GM12873 (cell line): ENCODE measurements at regions not wholly inside any gene's neighbourhood (a gene's known extent, or its start where the extent isn't known, plus 50 kb on each side); places are given as distances from the start of the nearest gene placed in this dataset.

Source experiments
- CTCF ChIP-seq: IDR thresholded peaks from 2 replicates; pipeline ENCODE4 v1.5.1; 2012; ENCODE audit warnings: low read depth, mild to moderate bottlenecking, moderate library complexity, low read length, control low read depth; ENCODE audit not compliant: insufficient read depth; ENCODE audit errors: missing control alignments

DNA sequence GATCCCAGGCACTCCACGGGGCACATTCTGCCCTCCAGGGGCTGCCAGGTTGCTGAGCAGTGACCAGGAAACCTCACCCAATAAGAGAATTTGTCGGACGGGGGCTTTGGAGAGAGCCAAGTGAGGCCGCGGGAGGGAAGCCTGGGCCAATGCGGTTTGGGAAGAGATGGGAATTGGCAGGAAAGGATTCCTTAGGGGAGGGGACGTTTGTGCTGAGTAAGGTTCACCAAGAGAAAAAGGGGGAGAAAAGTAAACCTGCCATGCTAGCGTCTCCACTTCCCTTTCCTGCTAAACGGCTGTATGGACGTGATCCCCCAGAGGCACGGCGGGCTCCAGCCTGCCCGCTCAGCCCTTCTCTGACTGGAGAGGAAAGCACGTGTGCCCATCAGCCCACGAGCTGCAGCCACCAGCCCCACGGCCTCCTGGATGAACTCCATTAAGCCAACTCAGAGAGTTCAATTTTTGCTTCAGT, 194.4 kb upstream of the ID2 start:
- TF ChIP-seq CTCF, result no peak

GRCh38 chr2:8488001-8488738, 193.7 kb upstream of the ID2 start:
- no peak for TF ChIP-seq CTCF

DNA sequence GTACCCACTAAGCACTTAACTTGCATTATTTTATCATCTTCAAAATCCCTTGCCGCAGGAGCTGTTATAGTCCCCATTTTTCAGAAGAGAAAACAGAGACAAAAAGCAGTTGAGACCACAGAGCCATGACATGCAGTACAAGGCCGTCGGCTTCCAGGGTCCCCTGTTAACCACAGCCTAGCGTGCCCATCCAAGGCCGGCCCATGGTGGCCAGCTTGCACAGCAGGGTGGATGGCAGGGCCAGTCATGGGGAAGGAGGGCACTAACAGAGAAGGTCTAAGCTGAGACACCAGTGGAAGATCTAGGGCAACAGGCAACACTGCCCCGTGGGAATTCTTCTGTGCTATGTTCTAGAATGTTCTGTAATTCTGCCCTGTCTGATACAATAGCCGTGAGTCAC, 192.6 kb upstream of the ID2 start:
- no peak for TF ChIP-seq CTCF

DNA sequence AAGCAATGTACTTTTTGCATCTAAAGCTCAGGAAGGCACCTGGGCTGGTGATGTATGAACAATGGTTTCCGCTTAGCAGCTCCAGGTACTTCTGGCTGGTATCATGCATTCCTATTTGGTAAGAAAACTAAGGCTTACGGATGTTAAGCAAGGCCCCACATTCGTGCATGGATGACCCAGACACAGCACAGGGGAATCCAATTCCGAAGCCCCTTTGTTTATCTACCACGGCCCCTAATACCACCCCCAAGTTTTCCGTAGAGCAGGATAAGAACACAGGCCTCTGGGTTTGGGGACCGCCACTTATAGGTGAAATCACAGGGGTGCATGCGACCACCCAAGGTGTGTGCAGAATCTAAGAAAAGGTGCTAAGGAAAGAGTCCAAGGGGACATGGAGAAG, 192.1 kb upstream of the ID2 start:
- no peak for TF ChIP-seq CTCF

- no peak for TF ChIP-seq CTCF
Observed at GRCh38 chr2:8490166-8490721, 191.6 kb upstream of the ID2 start.

DNA sequence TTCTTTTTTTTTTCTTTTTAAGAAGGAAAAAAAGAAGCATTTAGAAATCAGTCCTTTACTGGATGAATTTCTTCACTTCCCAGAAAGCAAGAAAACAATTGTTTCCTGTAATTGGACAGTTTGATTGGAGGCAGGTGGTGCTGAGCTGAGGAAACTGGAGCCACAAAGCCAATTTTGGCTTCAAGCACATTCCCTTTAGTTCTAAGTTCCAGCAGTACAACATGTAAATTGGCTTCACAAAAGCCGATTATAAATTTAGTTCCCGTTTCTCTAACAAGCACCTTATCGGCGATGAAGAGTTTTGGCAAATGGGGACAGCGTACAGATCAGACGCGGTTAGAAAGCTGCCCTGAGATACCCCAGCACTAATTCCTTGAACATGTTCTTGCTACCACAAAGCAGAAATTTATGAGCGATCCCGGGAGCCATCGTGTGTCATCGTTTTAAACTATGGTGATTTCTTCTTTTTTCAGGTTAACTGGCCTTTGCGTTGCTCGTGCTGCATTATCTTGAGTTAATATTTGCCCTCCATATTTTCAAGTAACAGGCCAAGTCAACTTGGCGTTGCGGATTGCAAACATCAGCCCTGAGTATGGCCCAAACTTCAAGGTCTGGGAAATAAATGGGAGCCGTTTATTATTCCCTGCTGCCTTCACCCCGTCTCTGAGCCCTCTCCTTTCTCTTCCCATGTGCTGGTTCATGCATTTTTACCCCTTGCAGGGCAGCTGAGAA, 190.4 kb upstream of the ID2 start:
- TF ChIP-seq CTCF, result no peak

DNA sequence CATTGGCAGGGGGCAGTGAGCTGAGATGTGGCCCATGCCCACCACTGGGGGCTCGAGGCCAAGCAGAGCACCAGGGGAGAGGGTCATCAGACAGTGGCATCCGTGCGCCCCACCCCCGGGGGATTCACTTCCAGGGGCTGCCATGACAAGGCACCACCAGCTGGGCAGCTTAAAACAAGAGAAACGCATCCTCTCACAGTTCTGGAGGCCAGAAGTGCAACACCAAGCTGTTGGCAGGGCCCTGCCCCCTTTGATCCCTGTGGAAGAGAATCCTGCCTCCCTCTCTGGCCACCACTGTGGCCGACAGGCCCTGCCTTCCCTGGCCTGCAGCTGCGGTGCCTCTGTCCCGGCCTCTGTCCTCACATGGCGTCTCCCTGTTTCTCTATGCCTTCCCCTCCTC, 187.7 kb upstream of the ID2 start:
- no peak for TF ChIP-seq CTCF
